GM12892 (cell line): ENCODE measurements at regions not wholly inside any gene's neighbourhood (a gene's known extent, or its start where the extent isn't known, plus 50 kb on each side); places are given as distances from the start of the nearest gene placed in this dataset.

Source experiments
- POLR2A ChIP-seq: IDR thresholded peaks from 2 replicates; pipeline ENCODE4 v1.6.1; 2011; ENCODE audit warnings: low read depth, low read length, control low read depth
- TAF1 ChIP-seq: IDR thresholded peaks from 2 replicates; pipeline ENCODE4 v1.6.1; 2011; ENCODE audit warnings: low read depth, mild to moderate bottlenecking, control low read depth, low read length, borderline replicate concordance

GRCh38 chr1:102463328-102463727 lies 466.6 kb upstream of the OLFM3 start:
- no peak for TF ChIP-seq TAF1
- TF ChIP-seq POLR2A: no peak
